ENCODE measurements at regions not wholly inside any gene's neighbourhood (a gene's known extent, or its start where the extent isn't known, plus 50 kb on each side); places are given as distances from the start of the nearest gene placed in this dataset.
"Not testable (repeated sequence)": the region's sequence is repeated elsewhere in the genome, so short reads cannot be mapped to it uniquely, and the experiment has no call there.

- Histone ChIP-seq H3K36me3 (ENCODE audit: low read depth) (no peaks in the 10 kb centered on the region), H3K4me1 (ENCODE audit: low read depth) (no peaks in the 10 kb centered on the region), H3K9me3 (no peaks in the 10 kb centered on the region), H3K4me3 (no peak overlapping the region)
- intact Hi-C loops (cut with DNase I, micrococcal nuclease): no loop called here
- ATAC-seq (no peak), DNase-seq (no peak)
- no peak for TF ChIP-seq CTCF (IDR thresholded peaks at IDR 0.05)
Measured at GRCh38 chr4:17020901-17021300, 122.5 kb upstream of the LDB2 start.

GRCh38 chr4:17020451-17020850 is 122.0 kb upstream of the LDB2 start:
- Histone ChIP-seq H3K36me3 (ENCODE audit: low read depth) (no peaks in the 10 kb centered on the region), H3K4me3 (no peak overlapping the region), H3K9me3 (no peaks in the 10 kb centered on the region), H3K4me1 (ENCODE audit: low read depth) (no peaks in the 10 kb centered on the region)
- intact Hi-C loops (cut with DNase I, micrococcal nuclease): no loop called here
- no peak for TF ChIP-seq CTCF (IDR thresholded peaks at IDR 0.05)
- ATAC-seq (no peak), DNase-seq (no peak)

- H3K9me3 ChIP-seq; ATAC-seq; H3K4me1 ChIP-seq (ENCODE audit: low read depth); H3K36me3 ChIP-seq (ENCODE audit: low read depth); H3K4me3 ChIP-seq; intact Hi-C loops (cut with DNase I, micrococcal nuclease); DNase-seq: not testable (repeated sequence)
Measured at GRCh38 chr4:17018621-17019020, 120.2 kb upstream of the LDB2 start.

GRCh38 chr4:17018013-17018412 is 119.6 kb upstream of the LDB2 start:
- H3K9me3 ChIP-seq: no peaks in the 10 kb centered on the region
- DNase-seq (no peak), ATAC-seq (no peak)
- intact Hi-C loops (cut with DNase I, micrococcal nuclease): no loop called here
- TF ChIP-seq CTCF (IDR thresholded peaks at IDR 0.05): no peak
- H3K4me3 ChIP-seq: no peak overlapping the region
- no peaks in the 10 kb centered on the region for H3K4me1 ChIP-seq (ENCODE audit: low read depth)
- H3K36me3 ChIP-seq (ENCODE audit: low read depth): no peaks in the 10 kb centered on the region

GRCh38 chr4:17013382-17014006 is 115.0 kb upstream of the LDB2 start:
- no peaks in the 10 kb centered on the region for H3K36me3 ChIP-seq (ENCODE audit: low read depth)
- ATAC-seq (no peak), DNase-seq (no peak)
- H3K9me3 ChIP-seq: no peaks in the 10 kb centered on the region
- H3K4me3 ChIP-seq: no peak overlapping the region
- H3K4me1 ChIP-seq (ENCODE audit: low read depth): no peaks in the 10 kb centered on the region
- intact Hi-C loops (cut with DNase I, micrococcal nuclease): no loop called here
- no peak for TF ChIP-seq CTCF (IDR thresholded peaks at IDR 0.05)

GRCh38 chr4:17012451-17012850 is 114.0 kb upstream of the LDB2 start:
- Histone ChIP-seq H3K4me1 (ENCODE audit: low read depth) (no peaks in the 10 kb centered on the region), H3K4me3 (no peak overlapping the region), H3K36me3 (ENCODE audit: low read depth) (no peaks in the 10 kb centered on the region), H3K9me3 (no peaks in the 10 kb centered on the region)
- ATAC-seq: no peak
- no peak for DNase-seq
- no peak for TF ChIP-seq CTCF (IDR thresholded peaks at IDR 0.05)
- intact Hi-C loops (cut with DNase I, micrococcal nuclease): no loop called here

All from mucosa of descending colon (tissue), 3 donors.